ENCODE measurements at regions not wholly inside any gene's neighbourhood (a gene's known extent, or its start where the extent isn't known, plus 50 kb on each side); places are given as distances from the start of the nearest gene placed in this dataset.

- intact Hi-C loops (cut with micrococcal nuclease; ENCODE audit: unreplicated experiment) = no loop called here
- Mint-ChIP-seq H3K27ac (ENCODE audit: unreplicated experiment) (no peak overlapping the region), H3K4me1 (ENCODE audit: low read depth, unreplicated experiment) (no peaks in the 10 kb centered on the region), H3K27me3 (ENCODE audit: unreplicated experiment) (peaks cover 48% of the 10 kb centered on the region), H3K9me3 (ENCODE audit: low read depth, unreplicated experiment) (peaks cover 6% of the 10 kb centered on the region), H3K4me3 (ENCODE audit: low read depth, unreplicated experiment) (no peak overlapping the region), H3K36me3 (ENCODE audit: insufficient read depth, unreplicated experiment) (no peaks in the 10 kb centered on the region)
- CTCF ChIA-PET = no interaction called here
- no peak for DNase-seq
- TF ChIP-seq CTCF (IDR thresholded peaks at IDR 0.05; ENCODE audit: unreplicated experiment) = no peak
- no TSS peak for BruUV-seq (replicated peaks)
These were observed 62.1 kb upstream of the ACKR3 start for GRCh38 chr2:236507393-236508085.

- Mint-ChIP-seq H3K4me1 (ENCODE audit: low read depth, unreplicated experiment) (no peaks in the 10 kb centered on the region), H3K27me3 (ENCODE audit: unreplicated experiment) (peaks cover 48% of the 10 kb centered on the region), H3K9me3 (ENCODE audit: low read depth, unreplicated experiment) (peaks cover 6% of the 10 kb centered on the region), H3K36me3 (ENCODE audit: insufficient read depth, unreplicated experiment) (no peaks in the 10 kb centered on the region), H3K27ac (ENCODE audit: unreplicated experiment) (no peak overlapping the region), H3K4me3 (ENCODE audit: low read depth, unreplicated experiment) (no peak overlapping the region)
- TF ChIP-seq CTCF (IDR thresholded peaks at IDR 0.05; ENCODE audit: unreplicated experiment) = no peak
- no TSS peak for BruUV-seq (replicated peaks)
- CTCF ChIA-PET = no interaction called here
- intact Hi-C loops (cut with micrococcal nuclease; ENCODE audit: unreplicated experiment) = no loop called here
- no peak for DNase-seq
These were observed 61.2 kb upstream of the ACKR3 start for GRCh38 chr2:236508466-236508865.

GRCh38 chr2:236510034-236510433 lies 59.6 kb upstream of the ACKR3 start:
- no peaks in the 10 kb centered on the region for H3K4me1 Mint-ChIP-seq (ENCODE audit: low read depth, unreplicated experiment)
- CTCF ChIA-PET = no interaction called here
- H3K27ac Mint-ChIP-seq (ENCODE audit: unreplicated experiment) = no peak overlapping the region
- intact Hi-C loops (cut with micrococcal nuclease; ENCODE audit: unreplicated experiment) = no loop called here
- H3K4me3 Mint-ChIP-seq (ENCODE audit: low read depth, unreplicated experiment) = no peak overlapping the region
- no peak for DNase-seq
- H3K36me3 Mint-ChIP-seq (ENCODE audit: insufficient read depth, unreplicated experiment) = no peaks in the 10 kb centered on the region
- TF ChIP-seq CTCF (IDR thresholded peaks at IDR 0.05; ENCODE audit: unreplicated experiment) = no peak
- BruUV-seq (replicated peaks) = no TSS peak
- peaks cover 6% of the 10 kb centered on the region for H3K9me3 Mint-ChIP-seq (ENCODE audit: low read depth, unreplicated experiment)
- peaks cover 33% of the 10 kb centered on the region for H3K27me3 Mint-ChIP-seq (ENCODE audit: unreplicated experiment)

- peaks cover 21% of the 10 kb centered on the region for H3K27me3 Mint-ChIP-seq (ENCODE audit: unreplicated experiment)
- no peaks in the 10 kb centered on the region for H3K4me1 Mint-ChIP-seq (ENCODE audit: low read depth, unreplicated experiment)
- BruUV-seq (replicated peaks) = no TSS peak
- H3K4me3 Mint-ChIP-seq (ENCODE audit: low read depth, unreplicated experiment) = no peak overlapping the region
- CTCF ChIA-PET = interaction anchor here (0.6 to 0.7 kb wide), 3 partner anchors 74 to 1151 kb away, joined by 3 read pairs; no protein-coding TSS in a partner anchor
- no peak for TF ChIP-seq CTCF (IDR thresholded peaks at IDR 0.05; ENCODE audit: unreplicated experiment)
- no peak for DNase-seq
- H3K27ac Mint-ChIP-seq (ENCODE audit: unreplicated experiment) = no peak overlapping the region
- no peaks in the 10 kb centered on the region for H3K9me3 Mint-ChIP-seq (ENCODE audit: low read depth, unreplicated experiment)
- intact Hi-C loops (cut with micrococcal nuclease; ENCODE audit: unreplicated experiment) = no loop called here
- no peaks in the 10 kb centered on the region for H3K36me3 Mint-ChIP-seq (ENCODE audit: insufficient read depth, unreplicated experiment)
These were observed 58.4 kb upstream of the ACKR3 start for GRCh38 chr2:236511266-236511665.

Data from Calu3 (cell line).